ENCODE measurements at regions not wholly inside any gene's neighbourhood (a gene's known extent, or its start where the extent isn't known, plus 50 kb on each side); places are given as distances from the start of the nearest gene placed in this dataset.

DNA sequence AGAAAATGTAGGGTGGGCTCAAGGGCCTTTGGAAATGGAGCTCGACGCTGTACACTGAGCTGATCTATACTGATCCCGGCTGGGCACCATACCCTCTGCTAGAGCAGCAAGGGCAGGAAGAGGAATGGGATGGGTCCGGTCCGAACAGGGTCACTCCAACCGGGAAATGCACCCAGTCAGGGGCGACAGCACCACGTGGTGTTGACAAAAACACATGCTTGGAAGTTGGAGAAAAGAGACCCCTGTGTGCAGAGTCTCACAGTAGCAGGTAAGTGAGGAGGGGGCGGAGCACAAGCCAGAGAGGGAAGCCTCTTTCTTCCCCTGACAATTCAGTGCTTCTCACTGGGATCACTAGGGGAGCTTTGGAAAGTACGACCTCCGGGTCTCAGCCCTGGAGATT lies 84.1 kb upstream of the ASB18 start:
- Mint-ChIP-seq H3K27ac (ENCODE audit: unreplicated experiment) (no peak overlapping the region), H3K4me1 (ENCODE audit: low read depth) (peaks cover 4% of the 10 kb centered on the region), H3K9me3 (ENCODE audit: low read depth) (no peaks in the 10 kb centered on the region), H3K4me3 (ENCODE audit: unreplicated experiment) (no peak overlapping the region), H3K27me3 (ENCODE audit: low read depth) (no peaks in the 10 kb centered on the region), H3K36me3 (ENCODE audit: low read depth) (no peaks in the 10 kb centered on the region)
- TF ChIP-seq, protein P1, sequence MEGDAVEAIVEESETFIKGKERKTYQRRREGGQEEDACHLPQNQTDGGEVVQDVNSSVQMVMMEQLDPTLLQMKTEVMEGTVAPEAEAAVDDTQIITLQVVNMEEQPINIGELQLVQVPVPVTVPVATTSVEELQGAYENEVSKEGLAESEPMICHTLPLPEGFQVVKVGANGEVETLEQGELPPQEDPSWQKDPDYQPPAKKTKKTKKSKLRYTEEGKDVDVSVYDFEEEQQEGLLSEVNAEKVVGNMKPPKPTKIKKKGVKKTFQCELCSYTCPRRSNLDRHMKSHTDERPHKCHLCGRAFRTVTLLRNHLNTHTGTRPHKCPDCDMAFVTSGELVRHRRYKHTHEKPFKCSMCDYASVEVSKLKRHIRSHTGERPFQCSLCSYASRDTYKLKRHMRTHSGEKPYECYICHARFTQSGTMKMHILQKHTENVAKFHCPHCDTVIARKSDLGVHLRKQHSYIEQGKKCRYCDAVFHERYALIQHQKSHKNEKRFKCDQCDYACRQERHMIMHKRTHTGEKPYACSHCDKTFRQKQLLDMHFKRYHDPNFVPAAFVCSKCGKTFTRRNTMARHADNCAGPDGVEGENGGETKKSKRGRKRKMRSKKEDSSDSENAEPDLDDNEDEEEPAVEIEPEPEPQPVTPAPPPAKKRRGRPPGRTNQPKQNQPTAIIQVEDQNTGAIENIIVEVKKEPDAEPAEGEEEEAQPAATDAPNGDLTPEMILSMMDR (IDR thresholded peaks at IDR 0.05), result no peak
- no peak for DNase-seq (ENCODE audit: low spot score)

DNA sequence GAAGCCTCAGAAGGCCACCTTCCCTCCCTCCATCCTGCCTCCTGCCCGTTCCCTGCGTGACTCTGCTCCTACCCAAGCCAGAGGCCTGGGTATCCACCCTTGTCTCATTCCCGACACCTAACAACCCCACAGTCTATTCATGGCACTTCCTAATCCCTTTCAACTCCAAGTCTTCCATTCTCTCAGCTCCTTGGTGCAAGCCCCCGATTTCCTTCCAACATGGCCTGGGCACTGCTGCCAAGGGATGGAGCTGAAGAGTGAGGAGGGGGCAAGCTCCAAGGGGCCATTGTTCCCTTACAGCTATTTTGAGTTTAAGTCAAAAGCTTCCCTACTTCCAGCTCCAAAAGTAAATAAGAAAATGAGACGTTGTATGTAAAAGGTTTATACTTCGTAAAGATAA lies 84.8 kb upstream of the ASB18 start:
- TF ChIP-seq, protein P1 (IDR thresholded peaks at IDR 0.05), result no peak
- H3K9me3 Mint-ChIP-seq (ENCODE audit: low read depth), result no peaks in the 10 kb centered on the region
- no peak overlapping the region for H3K4me3 Mint-ChIP-seq (ENCODE audit: unreplicated experiment)
- H3K4me1 Mint-ChIP-seq (ENCODE audit: low read depth), result peaks cover 5% of the 10 kb centered on the region
- no peaks in the 10 kb centered on the region for H3K27me3 Mint-ChIP-seq (ENCODE audit: low read depth)
- H3K36me3 Mint-ChIP-seq (ENCODE audit: low read depth), result no peaks in the 10 kb centered on the region
- H3K27ac Mint-ChIP-seq (ENCODE audit: unreplicated experiment), result no peak overlapping the region
- DNase-seq (ENCODE audit: low spot score), result no peak

GRCh38 chr2:236350426-236350825 lies 86.2 kb upstream of the ASB18 start:
- Mint-ChIP-seq H3K9me3 (ENCODE audit: low read depth) (no peaks in the 10 kb centered on the region), H3K36me3 (ENCODE audit: low read depth) (no peaks in the 10 kb centered on the region), H3K4me3 (ENCODE audit: unreplicated experiment) (no peak overlapping the region), H3K27me3 (ENCODE audit: low read depth) (no peaks in the 10 kb centered on the region), H3K27ac (ENCODE audit: unreplicated experiment) (no peak overlapping the region), H3K4me1 (ENCODE audit: low read depth) (peaks cover 5% of the 10 kb centered on the region)
- TF ChIP-seq, protein P1 (IDR thresholded peaks at IDR 0.05), result no peak
- DNase-seq (ENCODE audit: low spot score), result no peak

DNA sequence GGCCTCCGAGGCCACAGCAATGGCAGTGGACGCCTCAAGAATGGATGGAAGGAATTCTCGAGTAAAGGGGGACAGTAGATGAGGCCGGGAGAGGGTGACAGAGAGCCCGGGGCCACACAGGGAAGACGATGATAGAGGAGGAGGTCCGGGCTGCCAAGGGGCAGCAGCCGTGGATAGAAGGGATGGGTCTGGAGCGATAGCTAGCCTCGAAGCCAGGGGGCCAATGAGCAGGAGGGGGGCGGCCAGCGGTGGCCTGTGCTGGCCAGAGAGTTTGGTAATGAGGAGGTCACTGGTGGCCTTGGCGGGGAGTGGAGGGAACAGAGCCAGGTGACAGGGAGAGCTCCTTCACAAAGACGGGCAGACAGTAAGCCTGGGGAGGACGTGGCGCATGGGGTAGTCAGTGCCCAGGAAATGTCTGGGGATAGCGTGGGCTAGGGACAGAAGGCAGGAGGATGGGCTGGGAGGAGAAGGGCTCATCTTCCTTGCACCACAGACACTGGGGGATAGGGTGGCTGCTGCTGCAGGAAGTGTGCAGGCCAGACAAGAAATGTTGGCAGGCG lies 87.8 kb upstream of the ASB18 start:
- TF ChIP-seq, protein P1 (IDR thresholded peaks at IDR 0.05), result no peak
- no peak overlapping the region for H3K27ac Mint-ChIP-seq (ENCODE audit: unreplicated experiment)
- no peaks in the 10 kb centered on the region for H3K27me3 Mint-ChIP-seq (ENCODE audit: low read depth)
- H3K9me3 Mint-ChIP-seq (ENCODE audit: low read depth), result no peaks in the 10 kb centered on the region
- H3K4me3 Mint-ChIP-seq (ENCODE audit: unreplicated experiment), result no peak overlapping the region
- no peak for DNase-seq (ENCODE audit: low spot score)
- peaks cover 5% of the 10 kb centered on the region for H3K4me1 Mint-ChIP-seq (ENCODE audit: low read depth)
- no peaks in the 10 kb centered on the region for H3K36me3 Mint-ChIP-seq (ENCODE audit: low read depth)

DNA sequence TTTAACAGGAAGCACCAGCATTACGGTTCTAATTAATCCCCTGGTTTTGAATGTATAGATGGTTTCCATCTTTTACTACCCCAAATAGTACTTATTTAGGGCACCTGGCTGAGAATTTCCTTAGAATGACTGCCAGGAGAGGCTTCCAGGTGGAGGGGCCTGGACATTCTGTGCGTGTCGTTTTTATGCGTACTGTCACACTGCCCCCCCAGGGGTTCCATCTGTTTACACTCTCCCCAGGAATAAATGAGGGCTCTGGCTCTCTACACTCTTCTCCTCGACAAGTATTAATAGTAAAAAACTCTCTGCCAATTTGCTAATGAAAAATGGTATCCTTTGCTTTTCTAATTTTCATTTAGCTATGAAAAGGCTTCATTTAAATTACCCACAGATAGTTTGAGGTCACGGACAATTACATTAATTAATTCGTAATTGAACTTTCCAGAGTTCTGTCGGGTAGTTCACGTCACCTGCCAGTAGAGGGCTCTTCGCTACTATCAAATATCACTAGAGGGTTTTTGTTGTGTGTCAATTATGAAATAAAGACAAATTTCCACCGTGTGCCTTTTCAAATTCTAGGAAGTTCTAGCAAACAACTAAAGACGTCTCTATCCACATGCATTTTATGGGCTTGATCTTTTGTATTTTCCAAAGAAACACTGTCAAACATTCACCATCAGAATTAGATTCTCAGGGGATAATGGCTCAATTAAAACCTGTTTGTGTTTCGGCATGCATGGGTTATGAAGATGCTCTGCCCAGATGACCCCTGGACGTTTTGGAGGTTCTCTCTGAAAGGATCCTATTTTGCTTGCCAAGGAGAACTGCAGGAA lies 88.8 kb upstream of the ASB18 start:
- TF ChIP-seq, protein P1 (IDR thresholded peaks at IDR 0.05), result peak; percentile 99
- Mint-ChIP-seq H3K27me3 (ENCODE audit: low read depth) (no peaks in the 10 kb centered on the region), H3K36me3 (ENCODE audit: low read depth) (no peaks in the 10 kb centered on the region), H3K9me3 (ENCODE audit: low read depth) (no peaks in the 10 kb centered on the region), H3K4me3 (ENCODE audit: unreplicated experiment) (no peak overlapping the region), H3K4me1 (ENCODE audit: low read depth) (peaks cover 5% of the 10 kb centered on the region), H3K27ac (ENCODE audit: unreplicated experiment) (no peak overlapping the region)
- DNase-seq (ENCODE audit: low spot score), result no peak
